ELR (cell line): ENCODE measurements at regions not wholly inside any gene's neighbourhood (a gene's known extent, or its start where the extent isn't known, plus 50 kb on each side); places are given as distances from the start of the nearest gene placed in this dataset.
A peak's percentile ranks its signal among the peaks of the same experiment; 100 is the strongest.
"Not testable (repeated sequence)": the region's sequence is repeated elsewhere in the genome, so short reads cannot be mapped to it uniquely, and the experiment has no call there.

Experiments used
- DNase-seq: peaks from one replicate; pipeline ENCODE4 v3.0.0-alpha.2; 2015; ENCODE audit warnings: low read depth

DNA sequence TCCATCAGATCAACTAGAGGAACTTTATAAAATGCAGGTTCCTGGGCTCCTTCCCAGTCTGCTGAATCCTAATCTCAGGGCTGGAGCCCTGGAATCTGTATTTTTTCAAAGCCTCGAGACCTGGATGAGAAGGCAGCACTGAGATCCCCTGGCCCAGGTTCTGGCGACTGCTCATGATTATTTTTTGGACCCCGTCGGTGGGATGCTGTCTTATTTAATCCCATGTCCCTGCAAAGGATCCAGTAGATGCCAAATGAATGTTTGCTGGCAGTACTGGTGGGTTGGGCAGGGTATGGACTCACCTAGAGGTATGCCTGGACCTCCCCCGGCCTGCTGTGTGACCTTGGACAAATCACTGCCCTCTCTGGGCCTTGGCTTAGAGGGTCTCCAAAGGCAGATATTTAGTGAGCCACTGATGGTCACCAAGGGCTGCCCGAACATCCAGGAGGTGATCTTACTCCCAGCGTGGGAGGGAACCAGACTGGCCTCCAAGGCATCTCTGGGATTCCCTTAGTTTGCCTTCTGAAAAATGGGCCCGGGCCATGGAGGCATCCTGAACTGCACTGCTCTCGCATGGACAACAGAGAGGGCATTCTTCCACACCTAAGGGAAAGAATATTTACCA, 91.6 kb upstream of the RUNX3 start:
- no peak for DNase-seq

GRCh38 chr1:25020851-25021590, 90.9 kb upstream of the RUNX3 start:
- no peak for DNase-seq

DNA sequence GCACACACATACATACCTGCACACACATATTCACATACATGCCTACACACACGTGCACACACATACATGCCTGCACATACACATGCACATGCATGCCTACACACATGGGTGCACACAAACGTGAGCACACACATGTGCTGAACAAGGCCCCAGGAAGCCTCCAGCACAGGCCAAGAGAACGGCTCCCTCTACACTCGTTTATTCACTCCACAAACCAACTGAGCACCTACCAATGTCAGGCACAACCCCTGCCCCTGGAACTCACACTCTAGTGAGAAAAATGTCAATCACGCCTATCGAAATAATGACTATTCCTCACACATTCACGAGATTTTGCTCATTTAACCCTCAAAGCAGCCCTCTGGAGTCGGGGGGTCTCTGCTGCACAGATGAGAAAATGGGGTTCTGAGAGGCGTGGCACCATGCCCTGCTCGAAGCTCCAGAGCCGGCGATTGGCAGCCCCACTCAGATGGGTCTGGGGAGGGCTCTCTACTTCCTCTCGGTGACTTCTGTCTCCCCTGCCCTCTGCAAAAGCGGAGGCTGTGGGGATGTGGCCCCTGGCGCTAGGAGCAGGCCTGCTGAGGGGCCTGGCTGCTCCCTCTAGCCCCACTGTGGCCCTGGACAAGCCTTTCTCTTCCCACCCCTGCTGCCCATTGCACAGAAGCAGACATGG, 90.2 kb upstream of the RUNX3 start:
- no peak for DNase-seq

DNA sequence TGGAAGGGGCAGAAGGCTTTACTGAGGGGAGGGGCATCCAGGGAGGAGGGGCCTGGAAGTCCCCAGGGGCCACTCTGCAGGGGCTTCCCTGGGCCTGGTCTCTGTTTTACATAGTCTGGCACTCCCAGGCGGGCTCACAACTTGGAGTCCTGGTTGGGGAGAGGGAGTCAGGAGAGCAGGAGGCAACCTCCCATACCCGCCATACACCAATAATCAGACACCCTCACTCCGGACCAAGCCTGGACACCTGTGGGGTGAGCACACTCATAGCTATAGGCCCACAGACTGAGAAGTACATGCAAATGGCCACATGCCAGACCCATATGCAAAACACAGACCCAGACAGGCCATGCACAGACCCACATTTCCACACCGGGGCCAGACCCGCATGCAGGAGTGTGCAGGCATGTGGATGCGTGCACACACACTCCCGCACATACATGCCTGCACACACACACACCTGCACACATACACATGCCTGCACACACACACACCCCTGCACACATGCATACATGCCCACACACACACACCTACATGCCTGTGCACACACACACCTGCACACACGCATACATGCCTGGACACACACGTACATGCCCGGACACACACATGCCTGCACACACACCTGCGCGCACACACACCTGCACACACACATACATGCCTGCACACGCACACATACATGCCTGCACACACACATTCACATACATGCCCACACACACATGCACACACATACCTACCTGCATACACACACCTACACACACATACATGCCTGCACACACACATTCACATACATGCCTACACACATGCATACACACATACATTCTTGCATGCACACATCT, 89.5 kb upstream of the RUNX3 start:
- no peak for DNase-seq

DNA sequence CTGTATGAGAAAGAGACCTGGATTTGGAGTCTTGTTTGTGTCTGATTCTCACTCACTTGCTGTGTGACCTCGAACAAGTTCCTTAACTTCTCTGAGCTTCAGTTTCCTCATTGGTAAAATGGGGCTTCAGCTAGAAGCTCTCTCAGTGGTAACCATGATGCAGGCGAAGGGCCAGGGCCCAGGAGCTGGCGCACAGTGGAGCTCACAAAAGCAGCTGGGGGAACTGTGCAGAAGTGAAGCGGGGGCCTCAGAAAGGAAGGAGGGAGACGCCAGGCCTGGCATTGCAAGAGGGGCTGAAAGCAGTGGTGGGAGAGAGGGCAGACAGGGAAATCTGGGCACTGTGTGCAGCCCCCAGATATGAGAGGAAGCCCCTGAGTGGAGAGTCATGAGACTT, 88.9 kb upstream of the RUNX3 start:
- no peak for DNase-seq

DNA sequence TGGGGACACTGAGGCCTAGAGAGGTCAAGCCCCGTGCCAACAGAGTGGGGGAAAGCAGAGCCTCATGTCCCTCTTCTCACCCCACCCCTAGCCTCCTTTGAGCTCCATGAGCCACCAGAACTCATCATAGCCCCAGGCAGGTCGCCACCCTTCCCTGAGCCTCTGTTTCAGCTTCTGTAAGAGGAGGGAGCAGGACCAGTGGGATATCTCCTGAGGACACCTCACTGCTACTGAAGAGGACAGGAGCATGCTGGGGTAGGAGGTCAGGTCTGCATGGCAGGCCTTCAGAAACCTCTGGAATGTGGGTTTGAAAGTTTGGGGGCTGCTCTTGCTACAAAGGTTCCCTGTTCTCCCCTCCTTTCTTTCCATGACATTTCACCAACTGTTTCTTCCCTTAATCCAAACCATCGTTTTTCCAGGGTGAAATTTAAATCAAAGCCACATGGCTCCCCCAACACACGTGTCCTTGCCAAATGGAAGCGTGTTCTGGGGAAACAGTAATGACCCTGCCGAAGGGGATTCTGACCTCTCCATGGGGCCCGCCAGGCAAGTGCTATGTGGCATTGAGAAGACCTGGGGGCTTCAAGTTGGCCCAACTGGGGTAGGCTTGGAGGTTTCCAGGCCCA, 88.1 kb upstream of the RUNX3 start:
- DNase-seq: peak; percentile 34

GRCh38 chr1:25017436-25018109, 87.5 kb upstream of the RUNX3 start:
- DNase-seq: peak; percentile 65

- DNase-seq: no peak
Observed at GRCh38 chr1:25012966-25013962, 83.2 kb upstream of the RUNX3 start.

DNA sequence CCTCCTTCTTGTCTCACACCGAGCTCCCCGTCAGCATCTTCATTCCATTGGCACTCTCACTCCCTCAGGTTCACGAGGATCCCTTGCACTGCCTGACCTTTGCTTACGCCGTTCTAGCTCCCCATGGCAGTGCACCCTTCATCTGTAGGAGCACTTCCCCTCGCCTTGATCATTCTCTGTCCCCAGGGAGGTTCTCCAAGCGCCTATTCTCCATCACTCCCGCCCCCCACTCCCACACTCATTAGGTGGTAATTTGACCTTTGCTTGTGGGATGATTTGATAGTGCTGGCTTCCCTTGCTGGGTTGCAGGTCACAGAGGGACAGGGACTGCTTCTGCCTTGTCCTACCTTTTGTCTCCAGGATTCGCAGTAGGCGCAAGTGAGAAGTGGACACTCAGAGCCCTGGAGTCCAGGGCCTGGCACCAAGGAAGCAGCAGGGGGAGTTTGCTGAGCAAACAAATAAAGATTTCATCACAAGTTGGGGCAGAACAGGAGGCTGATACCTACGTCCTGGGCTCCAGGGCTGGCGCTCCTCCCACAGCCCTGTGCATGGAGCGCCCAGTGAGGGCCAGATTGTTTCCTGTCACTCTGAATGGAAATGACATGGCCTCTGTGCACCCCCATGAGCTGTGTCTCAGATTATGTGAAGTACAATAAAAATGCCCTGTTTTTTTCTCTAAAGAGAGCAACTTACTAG, 82.0 kb upstream of the RUNX3 start:
- no peak for DNase-seq

DNA sequence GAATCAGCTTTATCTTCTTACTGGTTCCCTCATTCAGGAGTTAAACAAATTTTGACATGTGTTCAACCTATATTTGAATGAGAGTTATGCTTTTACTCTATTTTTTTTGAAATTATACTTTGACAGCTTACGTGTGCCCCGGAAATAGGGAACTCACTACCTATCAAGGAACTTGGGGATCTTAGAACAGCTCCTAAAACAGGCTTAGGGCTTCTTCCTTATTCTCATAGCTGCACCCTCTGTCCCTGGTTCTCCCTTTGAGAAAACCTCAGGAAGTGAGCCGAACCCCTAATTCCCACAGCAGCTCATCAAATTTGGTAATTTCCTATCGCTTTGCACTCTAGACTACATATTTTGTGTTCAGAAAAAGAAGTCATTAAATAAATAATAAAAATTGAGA, 81.2 kb upstream of the RUNX3 start:
- no peak for DNase-seq

DNA sequence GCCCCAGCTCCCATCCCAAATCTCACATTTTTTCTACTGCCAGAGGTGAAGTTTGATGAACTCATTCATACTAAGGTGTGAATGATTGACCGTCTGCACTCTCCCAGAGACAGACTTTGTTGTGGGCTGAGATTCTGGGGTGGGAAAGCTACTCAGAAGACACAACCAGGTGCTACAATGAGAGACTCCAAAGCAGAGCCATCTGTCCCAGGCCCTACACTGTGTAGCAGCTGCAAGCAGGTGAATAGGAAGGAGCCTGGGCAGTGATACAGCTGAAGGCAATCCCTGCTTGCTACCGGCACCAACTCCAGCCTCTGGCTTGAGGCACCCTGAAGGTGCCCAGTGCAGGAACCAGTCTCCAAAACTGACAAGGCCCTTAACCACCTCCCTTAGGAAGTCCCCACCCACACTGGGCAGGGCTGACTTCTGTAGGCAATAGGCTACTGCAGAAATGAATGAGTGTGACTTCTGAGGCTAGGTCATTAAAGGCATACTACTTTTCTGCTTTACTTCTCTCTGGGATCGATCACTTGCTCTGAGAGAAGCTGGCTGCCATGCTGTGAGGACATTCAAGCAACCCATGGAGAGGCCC, 79.7 kb upstream of the RUNX3 start:
- no peak for DNase-seq

- DNase-seq: peak; percentile 28
Observed at GRCh38 chr1:25008192-25008485, 78.1 kb upstream of the RUNX3 start.

DNA sequence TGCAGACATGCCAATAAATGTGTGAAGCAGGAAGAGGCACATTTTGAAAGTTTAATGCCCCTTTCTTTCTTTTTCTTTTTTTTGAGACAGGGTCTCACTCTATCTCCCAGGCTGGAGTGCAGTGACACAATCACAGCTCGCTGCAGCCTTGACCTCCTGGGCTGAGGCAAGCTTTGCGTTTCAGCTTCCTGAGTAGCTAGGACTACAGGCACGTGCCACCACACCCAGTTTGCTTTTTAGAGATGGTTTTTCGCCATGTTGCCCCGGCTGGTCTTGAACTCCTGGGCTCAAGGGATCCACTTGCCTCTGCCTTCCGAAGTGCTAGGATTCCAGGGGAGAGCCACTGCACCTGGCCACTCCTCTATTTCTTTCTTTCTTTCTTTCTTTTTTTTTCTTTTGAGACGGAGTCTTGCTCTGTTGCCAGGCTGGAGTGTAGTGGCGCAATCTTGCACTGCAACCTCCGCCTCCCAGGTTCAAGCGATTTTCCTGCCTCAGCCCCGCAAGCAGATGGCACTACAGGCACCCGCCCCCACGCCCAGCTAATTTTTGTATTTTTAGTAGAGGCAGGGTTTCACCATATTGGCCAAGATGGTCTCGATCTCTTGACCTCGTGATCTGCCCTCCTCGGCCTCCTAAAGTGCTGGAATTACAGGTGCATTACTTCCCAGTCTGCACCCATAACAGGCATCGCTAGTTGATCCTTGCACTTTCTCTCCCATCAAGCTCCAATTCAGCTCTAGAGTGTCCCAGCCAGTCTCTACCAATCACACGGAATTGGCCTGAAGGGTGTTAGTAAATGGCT, 77.5 kb upstream of the RUNX3 start:
- DNase-seq: not testable (repeated sequence)

DNA sequence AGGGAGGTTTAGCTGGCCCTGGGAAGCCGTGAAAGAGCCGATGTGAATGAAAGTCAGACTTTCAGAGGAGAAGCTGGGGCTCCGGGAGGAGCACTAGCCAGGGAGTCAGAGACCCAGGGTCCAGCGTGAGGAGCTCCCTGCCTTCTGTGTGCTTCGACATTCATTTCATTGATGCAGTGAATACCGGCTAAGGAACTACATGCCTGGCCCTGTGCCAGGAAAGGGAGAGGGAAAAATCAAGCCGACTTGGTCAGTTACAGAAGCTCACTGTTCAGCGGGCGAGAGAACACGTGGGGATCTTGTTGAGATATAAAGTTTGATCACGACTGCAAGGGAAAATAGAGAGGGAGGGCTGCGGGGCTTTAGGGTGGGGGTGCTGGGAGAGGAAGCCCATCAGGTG, 76.7 kb upstream of the RUNX3 start:
- no peak for DNase-seq

GRCh38 chr1:25004355-25004754, 74.3 kb upstream of the RUNX3 start:
- DNase-seq: no peak

GRCh38 chr1:25003457-25004190, 73.5 kb upstream of the RUNX3 start:
- peak; percentile 59 for DNase-seq

GRCh38 chr1:25003000-25003399, 72.9 kb upstream of the RUNX3 start:
- no peak for DNase-seq
